GM13977 (cell line): ENCODE measurements at regions not wholly inside any gene's neighbourhood (a gene's known extent, or its start where the extent isn't known, plus 50 kb on each side); places are given as distances from the start of the nearest gene placed in this dataset.

Experiments used
- DNase-seq: peaks from one replicate; pipeline ENCODE4 v3.0.0; 2012; ENCODE audit warnings: low spot score
- CTCF ChIP-seq: IDR thresholded peaks from 2 replicates; pipeline ENCODE4 v1.5.1; 2012; ENCODE audit warnings: mild to moderate bottlenecking, control low read depth; ENCODE audit not compliant: insufficient read depth; ENCODE audit errors: extremely low read depth, missing control alignments
- in situ Hi-C: fragments of 300-500 bp; cut with MboI; formaldehyde crosslinking; loops from one replicate; pipeline ENCODE4 v1.12.0; 2022; ENCODE audit warnings: low sequenced_read_pairs, low pct_unique_long_range_greater_than_20kb, mixed read lengths, inconsistent platforms; ENCODE audit not compliant: unreplicated experiment

GRCh38 chr5:2916076-2916682 lies 164.7 kb upstream of the IRX2 start:
- in situ Hi-C loops = no loop called here
- no peak for TF ChIP-seq CTCF
- peak; percentile 4 for DNase-seq

- in situ Hi-C loops = no loop called here
- no peak for TF ChIP-seq CTCF
- DNase-seq = no peak
These were observed 163.6 kb upstream of the IRX2 start for GRCh38 chr5:2914981-2915484.

- no peak for TF ChIP-seq CTCF
- DNase-seq = no peak
- in situ Hi-C loops = no loop called here
These were observed 162.7 kb upstream of the IRX2 start for GRCh38 chr5:2914022-2914661.

GRCh38 chr5:2913281-2913680 lies 161.8 kb upstream of the IRX2 start:
- in situ Hi-C loops = no loop called here

GRCh38 chr5:2912741-2913140 lies 161.3 kb upstream of the IRX2 start:
- no peak for DNase-seq
- TF ChIP-seq CTCF = no peak
- in situ Hi-C loops = no loop called here

More at GRCh38 chr5:2913281-2913680, 161.8 kb upstream of the IRX2 start:
- no peak for DNase-seq
- no peak for TF ChIP-seq CTCF

- no peak for TF ChIP-seq CTCF
- in situ Hi-C loops = no loop called here
- DNase-seq = no peak
These were observed 159.1 kb upstream of the IRX2 start for GRCh38 chr5:2910401-2911175.
